ENCODE measurements at regions not wholly inside any gene's neighbourhood (a gene's known extent, or its start where the extent isn't known, plus 50 kb on each side); places are given as distances from the start of the nearest gene placed in this dataset.

DNA sequence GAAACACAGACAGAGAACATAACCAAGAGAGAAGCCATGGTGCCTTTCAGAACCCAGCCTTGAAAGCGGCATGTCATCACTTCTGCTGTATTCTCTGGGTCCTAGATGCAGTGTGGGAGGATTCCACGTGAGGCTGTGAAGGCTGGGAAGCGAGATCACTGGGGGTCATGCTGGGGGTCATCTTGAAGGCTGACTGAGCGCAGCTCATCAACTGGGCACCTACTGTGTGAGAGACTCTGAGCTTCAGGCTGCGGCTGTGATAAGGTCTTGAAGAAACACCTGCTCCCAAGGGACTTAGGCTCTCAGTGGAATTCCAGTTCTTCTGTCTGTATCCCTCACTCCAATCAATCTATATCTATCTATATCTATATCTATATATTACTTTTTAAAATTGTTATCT lies 91.8 kb upstream of the KLF13 start:
- Histone ChIP-seq H3K23ac (ENCODE audit: low read length in 2 of 2) (no peak overlapping the region), H2AK5ac (ENCODE audit: low read length, severe bottlenecking) (peak overlapping the region; percentile 47), H3K14ac (ENCODE audit: low read length in 2 of 2) (no peak overlapping the region), H3K18ac (ENCODE audit: low read depth in 1 of 2, low read length in 2 of 2) (no peak overlapping the region), H3K4ac (ENCODE audit: low read depth in 1 of 2, low read length in 2 of 2) (peak overlapping the region in 1 of 2 experiments; percentile 4), H3K79me1 (replicated peaks; ENCODE audit: low read length, poor library complexity, severe bottlenecking) (no peaks in the 10 kb centered on the region), H3K4me3 (ENCODE audit: insufficient read depth in 1 of 2, low read depth in 1 of 2, low read length in 2 of 2) (no peak overlapping the region), H2BK5ac (ENCODE audit: low read depth, low read length, poor library complexity, severe bottlenecking) (no peak overlapping the region), H2BK15ac (ENCODE audit: low read depth, poor library complexity, severe bottlenecking) (no peak overlapping the region), H3K4me1 (ENCODE audit: control insufficient read depth, insufficient read depth, low read depth, low read length) (peaks cover 16% of the 10 kb centered on the region), H4K91ac (ENCODE audit: low read length) (no peak overlapping the region), H2BK12ac (ENCODE audit: low read length in 2 of 2) (peak overlapping the region in 1 of 2 experiments; percentile 67), H3K27me3 (ENCODE audit: control insufficient read depth in 1 of 2, insufficient read depth in 1 of 2, low read length in 2 of 2) (peaks cover 6 to 16% of the 10 kb centered on the region in 2 experiments), H2AFZ (ENCODE audit: low read depth, low read length) (no peak overlapping the region), H3K9ac (ENCODE audit: low read length) (no peak overlapping the region), H3K27ac (ENCODE audit: low read length, poor library complexity, severe bottlenecking) (no peak overlapping the region), H4K8ac (ENCODE audit: low read length) (no peak overlapping the region), H3K36me3 (ENCODE audit: control insufficient read depth in 1 of 2, insufficient read depth in 2 of 2, low read depth in 1 of 2, low read length in 2 of 2) (no peaks in the 10 kb centered on the region), H3K9me3 (ENCODE audit: control insufficient read depth, low read length) (no peaks in the 10 kb centered on the region), H2BK120ac (ENCODE audit: low read depth, low read length) (no peak overlapping the region), H3K4me2 (ENCODE audit: low read length, poor library complexity, severe bottlenecking) (no peak overlapping the region)
- no peak for DNase-seq
- 75% methylated on average over 4 of the region's 5 CpGs for WGBS

DNA sequence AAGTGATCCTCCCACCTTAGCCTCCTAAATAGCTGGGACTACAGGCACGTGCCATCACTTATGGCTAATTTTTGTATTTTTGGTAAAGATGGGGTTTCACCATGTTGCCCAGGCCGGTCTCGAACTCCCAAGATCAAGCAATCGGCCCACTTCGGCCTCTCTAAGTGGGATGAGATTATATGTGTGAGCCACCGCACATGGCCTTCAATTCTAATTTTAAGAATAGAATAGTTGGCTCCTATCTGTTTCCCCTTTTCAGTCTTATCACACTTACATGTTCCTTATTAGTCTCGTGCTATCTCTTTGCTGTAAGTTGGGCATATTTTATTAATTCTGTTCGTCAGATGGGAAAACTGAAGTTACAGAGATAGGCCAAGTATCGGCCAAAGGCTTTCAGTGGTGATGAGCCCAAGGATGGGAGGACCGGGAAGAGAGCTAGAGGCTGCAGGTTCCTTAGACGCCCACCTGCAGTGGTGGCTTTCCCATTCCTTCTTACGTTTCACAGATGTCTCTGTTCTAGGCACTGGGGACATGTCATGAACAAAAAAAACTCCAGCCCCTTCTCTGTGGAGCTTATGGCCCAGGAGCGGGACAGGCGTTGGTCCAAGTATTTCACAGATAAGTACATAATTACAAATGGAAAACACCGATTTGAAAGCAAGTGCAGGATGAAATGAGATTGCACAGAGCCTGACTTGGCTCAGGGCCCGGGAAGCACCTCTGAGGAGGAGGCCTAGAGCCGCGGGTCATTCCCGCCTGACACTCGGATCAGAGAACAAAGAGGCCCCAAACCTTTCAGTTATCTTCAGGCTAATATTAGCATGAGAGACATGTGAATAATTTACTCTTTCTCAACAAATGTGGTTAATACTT lies 91.1 kb upstream of the KLF13 start:
- Histone ChIP-seq H3K4me3 (ENCODE audit: insufficient read depth in 1 of 2, low read depth in 1 of 2, low read length in 2 of 2) (peak overlapping the region in 1 of 2 experiments; percentile 58), H2BK120ac (ENCODE audit: low read depth, low read length) (no peak overlapping the region), H3K79me1 (replicated peaks; ENCODE audit: low read length, poor library complexity, severe bottlenecking) (no peaks in the 10 kb centered on the region), H3K4me2 (ENCODE audit: low read length, poor library complexity, severe bottlenecking) (no peak overlapping the region), H2AFZ (ENCODE audit: low read depth, low read length) (no peak overlapping the region), H3K27ac (ENCODE audit: low read length, poor library complexity, severe bottlenecking) (peak overlapping the region; percentile 92), H3K4ac (ENCODE audit: low read depth in 1 of 2, low read length in 2 of 2) (no peak overlapping the region), H4K8ac (ENCODE audit: low read length) (no peak overlapping the region), H3K27me3 (ENCODE audit: control insufficient read depth in 1 of 2, insufficient read depth in 1 of 2, low read length in 2 of 2) (peaks cover 6 to 16% of the 10 kb centered on the region in 2 experiments), H3K36me3 (ENCODE audit: control insufficient read depth in 1 of 2, insufficient read depth in 2 of 2, low read depth in 1 of 2, low read length in 2 of 2) (no peaks in the 10 kb centered on the region), H3K9me3 (ENCODE audit: control insufficient read depth, low read length) (no peaks in the 10 kb centered on the region), H4K91ac (ENCODE audit: low read length) (no peak overlapping the region), H3K4me1 (ENCODE audit: control insufficient read depth, insufficient read depth, low read depth, low read length) (peaks cover 16% of the 10 kb centered on the region), H2BK12ac (ENCODE audit: low read length in 2 of 2) (no peak overlapping the region), H3K18ac (ENCODE audit: low read depth in 1 of 2, low read length in 2 of 2) (peak overlapping the region in 1 of 2 experiments; percentile 22), H3K23ac (ENCODE audit: low read length in 2 of 2) (no peak overlapping the region), H2BK5ac (ENCODE audit: low read depth, low read length, poor library complexity, severe bottlenecking) (no peak overlapping the region), H2AK5ac (ENCODE audit: low read length, severe bottlenecking) (no peak overlapping the region), H2BK15ac (ENCODE audit: low read depth, poor library complexity, severe bottlenecking) (no peak overlapping the region), H3K14ac (ENCODE audit: low read length in 2 of 2) (no peak overlapping the region), H3K9ac (ENCODE audit: low read length) (peak overlapping the region; percentile 78)
- DNase-seq: peak; percentile 43
- 92% methylated on average over 13 of the region's 20 CpGs for whole genome bisulfite sequencing

DNA sequence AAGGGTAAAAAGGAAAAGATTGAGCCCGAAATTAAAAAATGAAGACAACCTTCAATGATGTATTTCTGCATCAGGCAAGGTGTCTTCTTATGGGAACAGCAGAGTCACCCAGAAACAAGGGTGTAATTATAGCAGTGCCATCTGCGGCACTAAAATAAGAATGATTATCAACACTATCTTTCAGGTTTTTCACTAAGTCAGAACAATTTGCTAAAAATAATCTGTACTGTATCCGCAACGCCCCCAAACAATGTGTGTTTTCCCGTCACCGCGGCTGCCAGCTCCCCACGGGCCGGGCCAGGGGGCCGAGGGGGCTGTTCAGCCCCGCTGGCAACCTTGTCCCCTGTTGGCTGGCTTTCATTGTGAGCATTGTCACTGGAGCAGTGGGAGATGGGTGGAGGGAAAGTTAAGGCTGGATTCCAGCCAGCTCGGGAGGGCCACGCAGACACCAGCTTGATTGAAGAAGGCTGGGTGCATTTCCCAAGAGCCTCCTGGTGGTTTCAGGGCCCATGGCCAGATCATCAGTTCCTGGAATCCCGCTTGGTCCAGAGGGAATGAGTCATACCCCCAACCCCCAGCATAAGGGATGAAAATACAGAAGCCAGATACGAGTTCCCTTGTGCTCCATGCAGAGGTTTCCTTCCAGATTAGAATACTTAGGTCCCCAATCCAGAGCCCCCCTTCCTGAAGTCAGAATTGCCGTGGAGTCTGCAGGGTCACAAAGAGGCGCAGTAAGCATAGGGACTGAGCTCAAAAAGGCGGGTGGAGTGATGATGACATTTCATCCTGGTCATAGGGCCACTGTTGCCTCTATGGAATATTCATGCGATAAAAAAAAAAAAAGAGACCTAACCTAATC lies 90.2 kb upstream of the KLF13 start:
- no peak overlapping the region for H3K23ac ChIP-seq (ENCODE audit: low read length in 2 of 2)
- peak overlapping the region; percentile 29 for H2AFZ ChIP-seq (ENCODE audit: low read depth, low read length)
- WGBS: 64% methylated on average over 19 of the region's 19 CpGs
- H3K79me1 ChIP-seq (replicated peaks; ENCODE audit: low read length, poor library complexity, severe bottlenecking): no peaks in the 10 kb centered on the region
- no peaks in the 10 kb centered on the region for H3K9me3 ChIP-seq (ENCODE audit: control insufficient read depth, low read length)
- no peak overlapping the region for H3K14ac ChIP-seq (ENCODE audit: low read length in 2 of 2)
- H4K91ac ChIP-seq (ENCODE audit: low read length): peak overlapping the region; percentile 80
- H2BK5ac ChIP-seq (ENCODE audit: low read depth, low read length, poor library complexity, severe bottlenecking): peak overlapping the region; percentile 93
- H2AK5ac ChIP-seq (ENCODE audit: low read length, severe bottlenecking): no peak overlapping the region
- H4K8ac ChIP-seq (ENCODE audit: low read length): peak overlapping the region; percentile 94
- peak overlapping the region in 1 of 2 experiments; percentile 58 for H3K4me3 ChIP-seq (ENCODE audit: insufficient read depth in 1 of 2, low read depth in 1 of 2, low read length in 2 of 2)
- peak overlapping the region; percentile 63 to 91 for H3K18ac ChIP-seq (ENCODE audit: low read depth in 1 of 2, low read length in 2 of 2)
- H3K4me1 ChIP-seq (ENCODE audit: control insufficient read depth, insufficient read depth, low read depth, low read length): peaks cover 14% of the 10 kb centered on the region
- H3K36me3 ChIP-seq (ENCODE audit: control insufficient read depth in 1 of 2, insufficient read depth in 2 of 2, low read depth in 1 of 2, low read length in 2 of 2): no peaks in the 10 kb centered on the region
- H3K4me2 ChIP-seq (ENCODE audit: low read length, poor library complexity, severe bottlenecking): peak overlapping the region; percentile 60
- H3K27me3 ChIP-seq (ENCODE audit: control insufficient read depth in 1 of 2, insufficient read depth in 1 of 2, low read length in 2 of 2): peaks cover 5 to 10% of the 10 kb centered on the region in 2 experiments
- peak overlapping the region; percentile 92 for H3K27ac ChIP-seq (ENCODE audit: low read length, poor library complexity, severe bottlenecking)
- DNase-seq: peak; percentile 94
- peak overlapping the region; percentile 78 for H3K9ac ChIP-seq (ENCODE audit: low read length)
- H3K4ac ChIP-seq (ENCODE audit: low read depth in 1 of 2, low read length in 2 of 2): peak overlapping the region; percentile 89 to 97
- H2BK120ac ChIP-seq (ENCODE audit: low read depth, low read length): peak overlapping the region; percentile 94
- peak overlapping the region in 1 of 2 experiments; percentile 82 for H2BK12ac ChIP-seq (ENCODE audit: low read length in 2 of 2)
- peak overlapping the region; percentile 98 for H2BK15ac ChIP-seq (ENCODE audit: low read depth, poor library complexity, severe bottlenecking)

DNA sequence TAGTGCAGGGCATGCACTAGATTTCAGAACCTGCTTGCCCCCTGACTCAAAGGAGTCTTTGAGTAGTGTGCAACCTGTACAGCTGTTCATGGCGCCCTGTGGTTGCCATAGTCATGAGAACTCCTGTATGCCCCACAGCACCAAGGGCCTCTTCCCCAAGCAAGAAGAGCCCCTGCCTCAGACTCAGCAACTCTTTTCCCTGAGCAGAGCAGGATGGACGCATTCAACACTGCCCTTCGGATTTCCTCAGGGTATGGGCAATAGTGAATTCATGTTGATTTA lies 89.7 kb upstream of the KLF13 start:
- Histone ChIP-seq H2BK15ac (ENCODE audit: low read depth, poor library complexity, severe bottlenecking) (no peak overlapping the region), H3K4me1 (ENCODE audit: control insufficient read depth, insufficient read depth, low read depth, low read length) (peaks cover 14% of the 10 kb centered on the region), H3K18ac (ENCODE audit: low read depth in 1 of 2, low read length in 2 of 2) (peak overlapping the region; percentile 6 to 25), H3K4me3 (ENCODE audit: insufficient read depth in 1 of 2, low read depth in 1 of 2, low read length in 2 of 2) (peak overlapping the region in 1 of 2 experiments; percentile 58), H3K27me3 (ENCODE audit: control insufficient read depth in 1 of 2, insufficient read depth in 1 of 2, low read length in 2 of 2) (peaks cover 0 to 6% of the 10 kb centered on the region in 2 experiments), H2BK120ac (ENCODE audit: low read depth, low read length) (peak overlapping the region; percentile 80), H4K8ac (ENCODE audit: low read length) (no peak overlapping the region), H2AK5ac (ENCODE audit: low read length, severe bottlenecking) (no peak overlapping the region), H3K79me1 (replicated peaks; ENCODE audit: low read length, poor library complexity, severe bottlenecking) (no peaks in the 10 kb centered on the region), H2BK12ac (ENCODE audit: low read length in 2 of 2) (peak overlapping the region; percentile 1 to 33), H3K9ac (ENCODE audit: low read length) (peak overlapping the region; percentile 59), H3K9me3 (ENCODE audit: control insufficient read depth, low read length) (peaks cover 2% of the 10 kb centered on the region), H4K91ac (ENCODE audit: low read length) (no peak overlapping the region), H3K23ac (ENCODE audit: low read length in 2 of 2) (no peak overlapping the region), H2AFZ (ENCODE audit: low read depth, low read length) (peak overlapping the region; percentile 60), H3K27ac (ENCODE audit: low read length, poor library complexity, severe bottlenecking) (peak overlapping the region; percentile 65), H3K4me2 (ENCODE audit: low read length, poor library complexity, severe bottlenecking) (no peak overlapping the region), H2BK5ac (ENCODE audit: low read depth, low read length, poor library complexity, severe bottlenecking) (peak overlapping the region; percentile 5), H3K4ac (ENCODE audit: low read depth in 1 of 2, low read length in 2 of 2) (peak overlapping the region; percentile 3 to 64), H3K14ac (ENCODE audit: low read length in 2 of 2) (no peak overlapping the region), H3K36me3 (ENCODE audit: control insufficient read depth in 1 of 2, insufficient read depth in 2 of 2, low read depth in 1 of 2, low read length in 2 of 2) (no peaks in the 10 kb centered on the region)
- WGBS: 89% methylated on average over 1 of the region's 3 CpGs
- DNase-seq: no peak

All from mesenchymal stem cell (in vitro differentiated cells and primary cell).